MM.1S (cell line): ENCODE measurements at regions not wholly inside any gene's neighbourhood (a gene's known extent, or its start where the extent isn't known, plus 50 kb on each side); places are given as distances from the start of the nearest gene placed in this dataset.

Source experiments
- EZH2phosphoT487 ChIP-seq: fragments of 300-600 bp; sonication (generic); IDR thresholded peaks from 2 replicates; pipeline ENCODE4 v1.6.1; 2018; ENCODE audit warnings: antibody characterized with exemption, low read length
- TF ChIP-seq, protein P1 (sequence below): fragments of 300-600 bp; sonication (generic); IDR thresholded peaks from 2 replicates; pipeline ENCODE4 v1.5.1; 2016; ENCODE audit warnings: antibody characterized with exemption, low read length, mixed read lengths

DNA sequence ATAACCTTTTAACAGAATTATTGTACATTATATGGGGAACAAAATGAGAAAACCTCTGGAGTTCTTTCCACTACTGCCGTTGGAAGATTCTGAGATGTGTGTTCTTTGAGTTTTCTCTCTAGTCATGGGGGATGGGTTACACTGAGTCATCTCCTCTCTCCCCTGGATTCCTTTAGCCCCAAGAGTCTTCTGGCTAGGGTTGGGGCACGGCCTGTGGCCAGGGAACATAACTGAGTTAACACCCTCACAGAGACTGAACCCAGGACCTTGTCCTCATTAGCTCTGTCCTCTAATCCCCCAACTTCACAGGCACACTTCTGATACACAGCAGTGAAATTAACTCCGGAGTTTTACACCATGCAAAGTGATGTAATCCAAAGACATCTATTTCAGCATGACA, 142.3 kb upstream of the F9 start:
- TF ChIP-seq EZH2phosphoT487: no peak
- TF ChIP-seq, protein P1, sequence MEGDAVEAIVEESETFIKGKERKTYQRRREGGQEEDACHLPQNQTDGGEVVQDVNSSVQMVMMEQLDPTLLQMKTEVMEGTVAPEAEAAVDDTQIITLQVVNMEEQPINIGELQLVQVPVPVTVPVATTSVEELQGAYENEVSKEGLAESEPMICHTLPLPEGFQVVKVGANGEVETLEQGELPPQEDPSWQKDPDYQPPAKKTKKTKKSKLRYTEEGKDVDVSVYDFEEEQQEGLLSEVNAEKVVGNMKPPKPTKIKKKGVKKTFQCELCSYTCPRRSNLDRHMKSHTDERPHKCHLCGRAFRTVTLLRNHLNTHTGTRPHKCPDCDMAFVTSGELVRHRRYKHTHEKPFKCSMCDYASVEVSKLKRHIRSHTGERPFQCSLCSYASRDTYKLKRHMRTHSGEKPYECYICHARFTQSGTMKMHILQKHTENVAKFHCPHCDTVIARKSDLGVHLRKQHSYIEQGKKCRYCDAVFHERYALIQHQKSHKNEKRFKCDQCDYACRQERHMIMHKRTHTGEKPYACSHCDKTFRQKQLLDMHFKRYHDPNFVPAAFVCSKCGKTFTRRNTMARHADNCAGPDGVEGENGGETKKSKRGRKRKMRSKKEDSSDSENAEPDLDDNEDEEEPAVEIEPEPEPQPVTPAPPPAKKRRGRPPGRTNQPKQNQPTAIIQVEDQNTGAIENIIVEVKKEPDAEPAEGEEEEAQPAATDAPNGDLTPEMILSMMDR: no peak
